Activated CD8-positive, alpha-beta memory T cell treated with anti-CD3 and anti-CD28 coated beads for 48 hours (primary cell): ENCODE measurements at regions not wholly inside any gene's neighbourhood (a gene's known extent, or its start where the extent isn't known, plus 50 kb on each side); places are given as distances from the start of the nearest gene placed in this dataset.
"Not testable (repeated sequence)": the region's sequence is repeated elsewhere in the genome, so short reads cannot be mapped to it uniquely, and the experiment has no call there.

Source experiments
- DNase-seq, 3 experiments: peaks; one replicate each; pipeline ENCODE4 v3.0.0-alpha.2; 2020; ENCODE audit warnings: low read depth in 2 of 3, low spot score in 2 of 3

DNA sequence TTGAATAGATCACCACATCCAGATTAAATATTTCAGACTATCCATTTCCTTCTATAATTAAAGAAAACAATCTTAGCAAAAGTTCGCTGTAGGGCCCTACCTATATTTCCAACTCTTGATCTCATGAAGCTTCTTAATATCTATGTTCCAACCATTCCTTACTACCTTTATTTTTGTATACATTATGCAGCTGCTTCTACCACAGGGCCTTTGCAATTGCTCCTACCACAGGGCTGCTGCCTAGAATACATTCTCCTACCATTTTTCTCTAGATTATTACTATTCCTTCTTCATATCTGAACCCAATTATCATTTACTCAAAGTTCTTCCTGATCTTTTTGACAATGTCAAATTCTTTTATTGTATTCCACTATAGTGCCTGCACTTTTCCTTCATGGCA is 516.6 kb downstream of the RFPL4B start:
- DNase-seq, result no peak

DNA sequence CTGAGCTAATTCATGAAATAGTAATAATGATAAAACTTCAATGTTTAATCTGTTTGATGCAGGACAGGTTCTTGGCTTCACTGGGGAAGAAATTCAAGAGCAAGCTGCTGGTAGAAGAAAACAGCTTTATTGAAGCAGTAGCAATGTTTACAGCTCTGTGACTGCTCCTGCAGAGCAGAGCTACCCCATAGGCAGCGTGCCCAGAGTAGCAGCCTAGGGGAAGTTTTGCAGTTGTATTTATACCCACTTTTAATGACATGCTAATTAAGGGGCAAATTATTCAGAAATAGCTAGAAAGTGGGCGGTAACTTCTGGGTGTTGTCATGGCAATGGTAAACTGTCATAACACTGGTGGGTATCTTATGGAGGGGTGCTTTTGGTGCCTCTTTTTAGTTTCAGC is 518.0 kb downstream of the RFPL4B start:
- no peak for DNase-seq

DNA sequence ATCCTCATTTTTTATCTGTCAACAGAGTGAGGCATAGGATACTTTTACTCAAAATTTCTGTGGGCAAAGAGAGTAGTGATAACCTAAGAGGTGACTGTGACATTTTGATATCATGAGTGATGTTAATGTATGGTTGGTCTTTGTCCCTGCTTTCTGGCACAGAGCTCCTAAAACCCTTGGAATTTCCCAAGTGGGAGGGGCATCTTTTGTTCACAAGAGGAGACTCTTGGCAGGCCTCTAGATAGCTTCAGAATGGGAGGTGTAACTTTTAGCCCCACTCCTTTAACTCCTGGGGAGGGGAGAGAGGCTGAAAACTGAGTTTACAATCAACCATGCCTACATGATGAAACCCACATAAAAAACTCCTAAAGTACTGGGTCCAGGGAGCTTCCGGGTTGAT is 527.8 kb downstream of the RFPL4B start:
- DNase-seq, result no peak

DNA sequence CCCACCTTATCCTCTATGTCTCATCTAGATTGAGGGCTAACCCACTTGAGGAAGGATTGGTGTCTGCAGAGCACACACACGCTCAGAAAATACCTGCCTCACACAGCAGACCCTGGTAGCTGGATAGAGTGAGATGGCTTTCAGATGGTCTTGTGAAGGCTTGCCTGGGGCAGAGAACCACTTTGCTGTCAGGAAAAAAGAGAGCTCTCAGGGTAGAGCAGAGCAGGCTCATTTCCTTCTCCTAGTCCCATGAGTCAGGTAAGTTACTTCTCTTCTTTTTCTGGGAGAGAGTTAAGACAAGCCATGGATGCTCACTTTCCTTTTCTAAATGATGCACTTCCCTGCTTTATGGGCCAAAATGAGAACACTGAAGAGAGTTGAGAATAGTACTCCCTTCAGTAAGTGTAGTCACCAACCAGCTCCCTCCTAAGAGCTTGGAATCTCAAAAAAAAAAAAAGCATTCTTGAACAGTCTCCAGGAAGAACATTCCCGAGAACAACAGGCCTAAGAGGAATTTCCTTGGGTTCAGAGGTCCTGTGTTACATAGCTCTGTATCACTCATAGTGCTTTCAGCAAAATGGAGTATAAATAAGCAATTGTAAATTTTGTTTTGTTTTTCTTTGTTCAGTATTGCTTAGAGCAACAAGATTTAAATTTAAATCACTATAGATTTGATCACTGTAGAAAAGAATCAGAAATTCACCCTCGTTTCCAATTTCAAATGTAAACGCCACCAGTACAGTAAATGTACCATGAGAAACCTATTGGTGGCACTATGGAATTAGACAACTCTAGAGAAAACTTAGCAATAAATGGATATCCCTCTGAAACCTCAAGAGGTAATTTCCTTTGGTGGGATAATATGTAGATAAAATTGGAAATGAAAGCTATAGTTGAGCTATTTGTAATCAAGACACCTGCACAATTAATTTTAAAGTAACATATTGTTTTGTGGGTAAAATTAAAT is 530.3 kb downstream of the RFPL4B start:
- DNase-seq, result no peak

DNA sequence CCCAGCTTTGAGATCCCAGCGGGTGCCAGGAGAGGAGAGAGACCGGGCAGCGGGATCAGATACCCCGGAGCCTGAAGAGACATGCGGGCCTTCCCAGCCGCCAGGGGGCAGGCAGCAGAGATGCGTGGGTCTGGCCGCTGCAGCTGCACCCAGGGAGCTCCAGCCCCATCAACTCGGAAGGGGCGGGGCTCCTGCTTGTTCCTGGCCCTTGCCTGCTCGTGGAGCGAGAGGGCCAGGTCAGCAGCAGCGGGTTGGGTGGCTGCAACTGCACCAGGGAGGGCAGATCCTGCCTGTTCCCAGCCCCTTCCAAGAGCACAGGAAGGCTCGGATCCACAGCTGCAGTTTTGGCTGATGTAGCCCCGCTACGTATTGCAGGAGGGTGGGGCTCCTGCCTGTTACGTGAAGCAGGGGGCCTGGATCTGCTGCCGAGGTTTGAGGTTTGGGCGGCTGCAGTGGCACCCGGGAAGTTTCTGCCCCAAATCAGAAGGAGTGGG is 532.8 kb downstream of the RFPL4B start:
- DNase-seq, result no peak

DNA sequence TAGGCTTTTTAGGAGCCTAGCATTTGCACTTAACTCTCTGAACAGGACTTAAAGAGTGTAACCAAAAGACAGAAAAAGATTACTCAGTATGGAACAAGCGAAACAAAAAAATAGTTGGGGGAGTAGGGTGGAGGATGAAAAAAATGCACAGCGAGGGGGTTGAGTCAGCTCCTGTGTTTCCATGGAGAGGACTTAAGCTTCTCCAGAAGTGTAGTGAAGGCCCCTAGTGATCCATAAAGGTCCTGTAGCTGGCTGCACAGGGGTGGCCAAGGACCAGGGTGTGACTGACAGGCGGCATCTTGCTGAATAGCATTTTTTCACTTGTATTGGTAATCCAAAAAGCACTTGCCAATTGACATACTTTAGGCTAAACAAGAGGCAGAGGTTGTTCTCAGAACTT is 533.9 kb downstream of the RFPL4B start:
- no peak for DNase-seq

DNA sequence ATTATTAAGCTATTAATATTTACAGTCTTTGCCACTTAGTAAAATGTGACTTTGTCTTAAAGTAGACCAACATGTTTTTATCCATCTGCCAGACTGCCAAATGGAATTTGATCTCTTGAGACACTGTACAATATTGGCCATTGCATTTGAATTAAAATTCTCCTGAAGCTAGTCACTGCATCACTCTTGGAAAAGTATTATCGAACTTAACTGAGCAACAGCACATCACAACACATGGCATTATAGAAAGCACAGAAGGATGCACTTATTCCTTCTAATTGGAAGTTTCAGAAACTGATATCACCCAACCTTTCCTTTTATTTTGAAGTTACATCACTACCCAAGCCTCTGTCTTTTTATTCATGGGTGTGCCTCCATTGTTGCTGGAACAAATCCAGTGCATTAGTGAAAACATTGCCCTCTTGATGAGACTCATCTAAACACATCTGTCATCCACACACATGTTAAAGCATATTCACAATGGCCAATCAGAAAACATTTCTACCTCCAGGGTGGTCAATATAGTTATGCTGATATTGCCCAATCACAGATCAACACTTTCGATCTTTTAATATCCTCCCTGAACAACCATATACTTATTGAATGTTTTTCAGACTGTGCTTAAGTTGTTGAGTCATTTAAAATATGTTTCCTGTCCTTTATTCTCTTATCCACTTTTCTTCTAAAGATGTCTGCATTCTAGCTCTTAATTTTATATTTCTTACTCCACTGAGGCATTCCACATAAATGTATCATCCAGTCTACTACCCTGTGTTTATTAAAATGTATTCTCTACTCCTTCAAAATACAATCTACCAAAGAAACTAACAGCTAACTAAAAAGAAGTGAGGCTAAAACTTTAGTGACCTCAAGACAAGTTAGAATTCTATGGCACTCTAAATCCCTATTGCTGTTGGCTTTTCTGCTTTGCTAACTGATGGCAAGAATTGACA is 535.0 kb downstream of the RFPL4B start:
- DNase-seq, result no peak

DNA sequence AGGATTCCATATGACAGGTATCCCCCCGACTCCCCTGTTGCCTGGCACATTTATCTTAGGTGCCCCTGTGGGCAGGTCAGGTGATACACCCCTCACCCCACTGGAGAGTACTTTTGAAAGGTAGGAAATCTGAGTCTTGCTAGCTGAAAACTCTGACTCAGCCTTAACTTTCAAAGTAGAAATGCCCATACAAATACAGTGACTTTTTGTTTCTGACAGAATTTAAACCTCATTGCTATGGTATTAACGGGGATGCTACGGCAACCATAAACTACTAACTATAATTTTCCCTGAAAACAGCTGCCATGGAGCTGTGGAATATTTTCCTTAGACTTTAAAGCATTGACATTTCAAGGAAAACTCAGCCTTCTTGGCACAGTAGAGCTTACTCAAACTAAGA is 536.0 kb downstream of the RFPL4B start:
- no peak for DNase-seq

DNA sequence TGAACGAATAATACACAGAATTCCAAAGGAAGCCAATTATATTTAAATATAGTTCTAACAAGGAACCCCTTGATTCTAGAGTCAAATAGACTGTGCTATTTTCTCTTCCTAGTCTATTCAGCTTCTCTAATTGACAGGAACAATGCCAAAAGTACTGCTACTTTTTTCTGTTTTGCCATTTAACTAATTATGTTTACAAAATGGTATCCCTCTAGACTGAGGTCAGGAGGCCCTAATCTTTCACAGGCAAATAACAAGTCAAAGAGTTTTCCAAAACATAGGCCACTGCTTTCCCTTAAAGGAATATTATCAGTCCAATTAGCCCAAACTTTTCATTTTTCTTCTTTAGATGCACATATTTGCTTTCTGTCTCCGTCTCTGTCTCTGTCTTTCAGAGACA is 539.3 kb downstream of the RFPL4B start:
- no peak for DNase-seq

DNA sequence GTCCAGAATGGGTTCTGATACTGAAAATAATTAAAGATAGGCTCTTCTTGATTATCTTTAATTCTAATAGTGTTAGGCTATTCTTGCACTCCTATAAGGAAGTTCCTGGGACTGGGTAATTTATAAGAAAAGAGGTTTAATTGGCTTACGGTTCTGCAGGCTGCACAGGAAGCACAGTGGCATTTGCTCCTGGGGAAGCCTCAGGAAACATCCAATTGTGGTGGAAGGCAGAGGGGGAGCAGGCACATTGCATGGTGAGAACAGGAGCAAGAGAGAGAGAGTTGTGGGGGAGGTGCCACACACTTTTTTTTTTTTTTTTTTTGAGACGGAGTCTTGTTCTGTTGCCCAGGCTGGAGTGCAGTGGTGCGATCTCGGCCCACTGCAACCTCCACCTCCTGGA is 540.3 kb downstream of the RFPL4B start:
- not testable (repeated sequence) for DNase-seq

DNA sequence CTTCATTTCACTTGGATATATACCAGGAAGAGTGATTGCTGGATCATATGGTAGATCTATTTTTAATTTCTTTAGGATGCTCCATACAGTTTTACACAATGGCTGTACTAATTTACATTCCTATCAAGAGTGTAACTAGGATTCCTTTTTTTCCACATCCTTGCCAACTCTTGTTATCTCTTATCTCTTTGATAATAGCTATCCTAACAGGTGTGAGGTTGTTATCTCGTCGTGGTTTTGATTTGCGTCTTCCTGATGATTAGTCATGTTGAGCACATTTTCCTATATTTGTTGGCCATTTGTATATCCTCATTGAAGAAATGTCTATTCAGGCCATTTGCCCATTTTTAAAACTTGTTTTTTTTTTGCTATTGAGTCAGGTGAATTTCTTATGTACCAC is 552.4 kb downstream of the RFPL4B start:
- no peak for DNase-seq

DNA sequence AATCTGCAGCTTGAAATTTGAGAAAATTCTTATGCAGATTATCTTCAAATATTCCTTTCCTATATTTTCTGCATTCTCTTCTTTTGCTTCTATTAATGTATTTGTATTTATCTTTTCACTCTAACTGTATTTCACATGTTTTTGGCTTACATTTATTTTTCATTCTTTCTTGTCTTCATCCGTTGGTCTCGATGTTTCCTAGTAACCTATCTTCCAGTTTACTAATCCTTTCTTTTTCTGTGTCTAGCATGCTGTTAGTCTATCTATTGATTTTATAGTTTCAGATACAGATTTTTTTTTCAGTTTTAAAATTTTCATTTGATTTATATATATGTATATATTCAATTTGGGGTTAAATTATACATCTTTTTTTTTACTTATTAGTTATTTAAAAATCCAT is 556.2 kb downstream of the RFPL4B start:
- DNase-seq, result no peak

DNA sequence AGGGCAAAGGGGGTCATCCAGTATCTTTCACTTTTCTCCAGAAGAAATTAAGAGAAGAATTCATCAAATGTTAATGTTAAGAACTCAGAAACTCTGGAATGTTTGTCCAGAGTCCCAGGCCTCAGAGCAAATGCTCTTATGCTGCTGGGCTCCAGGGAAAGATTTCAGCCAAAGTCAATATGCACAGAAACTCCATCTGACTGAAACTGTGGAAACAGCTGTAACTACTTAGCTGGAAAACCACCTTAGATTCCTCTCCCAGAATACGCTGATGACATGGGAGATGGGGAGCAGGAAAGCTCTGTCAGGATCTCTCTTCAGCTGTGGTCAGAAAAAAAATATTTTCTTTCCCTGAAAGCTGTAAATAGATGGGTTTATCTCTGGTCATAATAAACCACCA is 559.6 kb downstream of the RFPL4B start:
- no peak for DNase-seq

DNA sequence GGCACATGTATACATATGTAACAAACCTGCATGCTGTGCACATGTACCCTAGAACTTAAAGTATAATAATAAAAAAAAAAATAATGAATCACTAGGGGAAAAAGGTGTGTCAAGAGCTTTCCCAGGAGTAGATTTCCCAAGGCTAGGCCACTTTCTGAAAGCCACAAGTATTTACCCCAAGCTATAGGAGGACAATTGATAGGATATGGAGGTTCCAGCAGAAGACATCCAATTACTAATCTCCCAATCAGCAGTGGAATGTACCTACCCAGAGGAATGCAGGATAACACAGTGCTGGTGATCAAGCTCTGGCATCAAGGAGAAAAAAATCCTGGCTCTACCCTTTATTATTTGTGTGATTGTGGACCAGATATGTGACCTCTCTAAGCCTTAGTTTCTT is 562.7 kb downstream of the RFPL4B start:
- DNase-seq, result no peak

DNA sequence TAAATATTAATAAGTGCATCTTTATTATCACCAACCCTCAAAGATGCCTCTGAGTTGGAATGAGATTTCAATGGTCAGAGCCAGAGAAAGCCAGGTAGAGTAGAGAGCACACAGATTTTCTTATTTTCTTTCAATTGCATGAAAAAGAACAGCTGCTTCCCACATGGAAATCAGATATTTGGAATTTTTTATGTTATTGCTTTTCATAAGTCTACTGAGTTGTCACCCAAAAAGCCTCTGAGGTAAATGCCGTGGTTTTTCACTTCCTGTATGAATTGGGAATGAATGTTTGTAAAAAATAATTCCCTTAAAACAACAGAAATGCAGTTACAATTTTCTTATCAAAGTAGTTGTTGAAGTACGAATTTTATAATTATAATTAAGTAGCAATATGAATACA is 563.1 kb downstream of the RFPL4B start:
- no peak for DNase-seq

DNA sequence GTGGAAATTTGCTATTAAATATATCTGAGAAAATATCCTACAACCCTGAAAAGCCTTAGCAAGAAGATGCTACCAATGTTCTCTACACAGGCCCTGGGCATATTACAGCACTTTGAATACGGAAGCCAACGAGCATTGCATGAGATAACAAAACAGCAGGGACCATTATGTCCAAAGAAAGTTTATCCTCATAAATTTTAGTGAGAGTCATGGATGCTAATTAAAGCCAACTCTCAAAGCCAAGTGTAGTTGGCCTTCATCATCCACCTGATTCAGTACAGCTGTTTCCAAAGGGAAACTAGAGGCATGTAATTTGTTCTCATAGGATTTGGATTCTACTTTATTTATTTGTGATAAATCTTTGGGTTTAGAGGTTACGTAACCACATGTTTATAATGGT is 564.8 kb downstream of the RFPL4B start:
- no peak for DNase-seq

DNA sequence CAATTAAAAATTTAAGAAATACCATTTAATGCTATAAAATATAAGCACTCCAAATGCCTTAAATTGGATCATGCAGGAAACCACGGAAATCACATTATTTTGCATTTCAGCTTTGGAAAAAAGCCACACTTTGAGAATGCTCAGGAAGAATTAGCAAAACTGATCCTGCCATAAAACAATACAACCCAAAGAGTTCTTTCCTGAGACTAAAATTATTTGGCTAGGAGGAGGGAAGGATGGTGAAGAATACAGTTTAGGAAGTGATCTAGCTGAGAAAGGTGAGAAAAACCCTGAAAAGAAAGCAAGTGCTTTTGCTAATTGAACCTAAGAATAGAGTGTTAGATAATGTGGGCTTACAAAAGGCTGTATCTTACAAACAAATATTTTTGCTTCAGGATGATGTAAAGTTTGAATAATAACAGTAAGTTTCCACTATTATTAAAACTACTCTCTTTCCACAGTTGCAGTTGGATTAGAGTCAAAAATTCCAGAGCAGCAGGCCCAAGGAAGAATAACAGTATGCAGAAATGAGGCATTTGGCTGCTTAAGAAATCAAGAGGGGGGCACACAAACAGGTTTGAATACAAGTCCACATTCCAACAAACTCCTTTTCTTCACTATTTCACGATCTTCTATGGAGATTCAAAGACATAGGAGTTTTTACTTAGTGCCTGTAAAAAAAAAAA is 565.4 kb downstream of the RFPL4B start:
- DNase-seq, result no peak

DNA sequence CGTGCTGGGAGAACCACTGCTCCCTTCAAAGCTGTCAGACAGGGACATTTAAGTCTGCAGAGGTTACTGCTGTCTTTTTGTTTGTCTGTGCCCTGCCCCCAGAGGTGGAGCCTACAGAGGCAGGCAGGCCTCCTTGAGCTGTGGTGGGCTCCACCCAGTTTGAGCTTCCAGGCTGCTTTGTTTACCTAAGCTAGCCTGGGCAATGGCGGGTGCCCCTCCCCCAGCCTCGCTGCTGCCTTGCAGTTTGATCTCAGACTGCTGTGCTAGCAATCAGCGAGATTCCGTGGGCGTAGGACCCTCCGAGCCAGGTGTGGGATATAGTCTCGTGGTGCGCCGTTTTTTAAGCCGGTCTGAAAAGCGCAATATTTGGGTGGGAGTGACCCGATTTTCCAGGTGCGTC is 572.6 kb downstream of the RFPL4B start:
- DNase-seq, result not testable (repeated sequence)

DNA sequence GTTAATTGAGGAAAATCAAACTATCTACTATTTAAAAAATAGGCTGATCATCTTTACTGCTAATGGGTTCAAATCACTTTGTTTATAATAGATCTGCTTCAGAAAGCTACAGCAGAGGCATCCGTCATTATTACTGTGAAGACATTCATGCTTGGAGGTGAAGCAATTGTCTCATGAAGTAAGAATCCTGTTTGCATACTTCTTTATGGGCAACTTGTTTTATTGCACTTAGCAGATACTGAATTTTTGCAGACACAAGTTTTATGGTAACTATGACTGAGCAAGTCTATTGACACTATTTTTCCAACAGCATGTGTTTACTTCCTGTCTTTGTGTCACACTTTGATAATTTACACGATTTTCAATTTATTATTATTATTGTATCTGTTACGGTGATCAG is 573.9 kb downstream of the RFPL4B start:
- DNase-seq, result no peak

DNA sequence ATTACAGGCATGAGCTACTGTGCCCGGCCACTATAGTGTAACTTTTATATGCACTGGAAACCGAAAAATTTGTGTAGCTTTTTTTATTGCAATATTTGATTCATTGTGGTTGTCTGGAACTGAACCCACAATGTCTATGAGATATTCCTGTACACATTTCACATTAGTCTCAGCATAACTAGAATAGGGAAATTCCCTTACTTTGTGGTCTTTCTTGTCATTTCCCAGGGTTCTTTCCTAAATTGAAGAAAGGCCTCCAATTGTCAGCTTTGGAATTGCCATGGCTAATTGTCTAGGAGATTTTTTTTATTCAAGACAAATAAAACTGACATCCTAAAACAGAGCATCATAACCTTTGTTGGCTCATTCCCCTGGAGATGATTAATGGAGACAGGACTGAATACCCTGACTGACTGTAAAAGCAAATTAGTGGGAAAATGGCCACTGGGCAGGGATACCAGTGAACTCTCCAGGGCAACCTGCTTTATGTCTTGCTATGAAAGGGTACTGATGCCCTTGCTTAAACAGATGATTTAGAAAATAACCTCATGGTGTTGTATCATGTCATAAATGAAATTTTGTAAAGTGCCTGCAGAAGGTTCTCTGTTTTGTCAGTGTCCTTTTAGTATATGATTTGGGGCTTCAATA is 576.9 kb downstream of the RFPL4B start:
- no peak for DNase-seq

DNA sequence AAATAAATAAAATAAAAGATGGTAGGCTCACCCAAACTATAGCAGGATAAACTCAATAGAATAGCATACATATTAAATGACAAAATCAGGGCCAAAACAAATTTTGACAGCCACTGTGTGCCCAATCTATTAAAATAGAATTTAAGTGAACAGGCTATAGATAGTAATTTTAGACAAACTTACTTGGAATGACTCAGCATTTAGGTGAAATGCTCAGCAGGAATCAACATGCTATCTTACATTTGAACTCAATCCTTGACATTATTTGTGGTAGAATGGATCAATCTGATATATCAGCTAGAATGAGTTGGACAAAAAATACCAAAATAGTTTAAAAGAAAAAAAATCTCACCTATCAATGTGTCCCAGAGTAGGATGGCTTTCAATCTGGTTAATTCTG is 578.6 kb downstream of the RFPL4B start:
- DNase-seq, result no peak
